ENCODE measurements at regions not wholly inside any gene's neighbourhood (a gene's known extent, or its start where the extent isn't known, plus 50 kb on each side); places are given as distances from the start of the nearest gene placed in this dataset.

- DNase-seq (ENCODE audit: low spot score) (no peak), FAIRE-seq (no peak), ATAC-seq (no peak)
- H3K9me3 ChIP-seq (ENCODE audit: low read length), result peaks cover 12% of the 10 kb centered on the region
- WGBS (ENCODE audit: low lambda C conversion rate), result 81% methylated on average over 4 of the region's 4 CpGs
- H3K27me3 ChIP-seq (ENCODE audit: control insufficient read depth in 1 of 2, insufficient read depth in 2 of 2, low read length in 2 of 2), result no peaks in the 10 kb centered on the region; a peak in 1 of 5 replicates
- intact Hi-C loops (cut with micrococcal nuclease; ENCODE audit: unreplicated experiment), result no loop called here
- no peak overlapping the region for H3K4me2 ChIP-seq (ENCODE audit: low read depth, low read length)
- in situ Hi-C loops (cut with HindIII; ENCODE audit: extremely low pct_ligation_motif_present, low pct_unique_long_range_greater_than_20kb), result no loop called here
- peaks cover 22% of the 10 kb centered on the region for H3K4me1 ChIP-seq (ENCODE audit: insufficient read depth, low read length)
- H3K4me3 ChIP-seq (replicated peaks in 1 of 3; ENCODE audit: insufficient read depth in 1 of 3, low read depth in 2 of 3, low read length in 3 of 3), result no peak overlapping the region
- no peaks in the 10 kb centered on the region for H4K20me1 ChIP-seq (ENCODE audit: insufficient read depth, low read length)
- no peaks in the 10 kb centered on the region for H3K79me2 ChIP-seq (ENCODE audit: insufficient read depth, low read length)
- CTCF ChIA-PET (ENCODE audit: low intra/inter-chr PET ratio, low total read pairs), result interaction anchor here (1.6 to 1.8 kb wide), 2 partner anchors 39 to 70 kb away, joined by 3 to 9 read pairs; no protein-coding TSS in a partner anchor
- no peak overlapping the region for H2AFZ ChIP-seq (ENCODE audit: low read length)
- POLR2A ChIA-PET, result no interaction called here
- no peak overlapping the region for H3K9ac ChIP-seq (ENCODE audit: insufficient read depth, low read depth, low read length)
- BruUV-seq (replicated peaks), result no TSS peak
- TF ChIP-seq ZNF329 (CRISPR knock-in tag; IDR thresholded peaks at IDR 0.05; ENCODE audit: low read depth), result no peak
- TF ChIP-seq GPN1 (CRISPR knock-in tag; IDR thresholded peaks at IDR 0.05; ENCODE audit: borderline replicate concordance), result no peak
- no peak for TF ChIP-seq ZNF331 (CRISPR knock-in tag; IDR thresholded peaks at IDR 0.05)
- 0 out of 2 replicates have a peak, but pooled peaks have one; percentile 11 for TF ChIP-seq MAFF (IDR thresholded peaks at IDR 0.05; ENCODE audit: low read depth, low read length)
- TF ChIP-seq ZNF777 (CRISPR knock-in tag; IDR thresholded peaks at IDR 0.05), result no peak
- TF ChIP-seq ZNF644 (CRISPR knock-in tag; IDR thresholded peaks at IDR 0.05; ENCODE audit: low read depth), result no peak
- 0 out of 4 replicates have a peak, but pooled peaks of 1 of the 2 experiments have one; percentile 13 for TF ChIP-seq MAFK (conservative IDR thresholded peaks at IDR 0.05 in 1 of 2, IDR thresholded peaks at IDR 0.05 in 1 of 2; ENCODE audit: low read length in 2 of 2)
- no peaks in the 10 kb centered on the region for H3K36me3 ChIP-seq (replicated peaks in 1 of 2; ENCODE audit: control insufficient read depth in 1 of 2, insufficient read depth in 2 of 2, low read length in 2 of 2)
- H3K27ac ChIP-seq (ENCODE audit: extremely low read length, insufficient read depth, low read length), result no peak overlapping the region
Measured at GRCh38 chr17:17426184-17426583, 50.6 kb upstream of the MED9 start.
